NCI-H446 treated with DMSO at 0.1 percent for 48 hours (cell line): ENCODE measurements at regions not wholly inside any gene's neighbourhood (a gene's known extent, or its start where the extent isn't known, plus 50 kb on each side); places are given as distances from the start of the nearest gene placed in this dataset.
"Not testable (repeated sequence)": the region's sequence is repeated elsewhere in the genome, so short reads cannot be mapped to it uniquely, and the experiment has no call there.

Experiments
- DNase-seq: peaks from one replicate; lab custom pipeline; 2025; lab: John Stamatoyannopoulos, UW

DNA sequence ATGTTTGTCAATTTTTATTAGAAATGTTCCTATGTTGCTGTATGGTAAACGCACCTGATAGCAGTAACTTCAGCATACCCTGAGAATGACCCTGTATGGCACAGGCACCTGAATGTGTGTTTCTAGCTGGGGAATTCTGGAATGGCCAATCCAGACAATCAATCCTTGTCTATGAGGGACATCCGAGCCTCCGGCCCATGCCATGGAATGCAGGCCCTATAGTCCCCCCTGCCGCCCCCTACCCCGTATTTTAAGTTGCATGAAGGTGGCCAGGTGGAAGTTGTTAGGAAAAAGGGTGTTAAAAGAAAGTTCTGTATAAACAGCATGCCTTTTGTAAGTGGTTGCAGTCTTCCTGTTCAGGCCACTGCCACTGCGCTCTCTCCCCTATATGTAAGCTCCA, 595.9 kb downstream of the DSC3 start:
- DNase-seq: no peak

DNA sequence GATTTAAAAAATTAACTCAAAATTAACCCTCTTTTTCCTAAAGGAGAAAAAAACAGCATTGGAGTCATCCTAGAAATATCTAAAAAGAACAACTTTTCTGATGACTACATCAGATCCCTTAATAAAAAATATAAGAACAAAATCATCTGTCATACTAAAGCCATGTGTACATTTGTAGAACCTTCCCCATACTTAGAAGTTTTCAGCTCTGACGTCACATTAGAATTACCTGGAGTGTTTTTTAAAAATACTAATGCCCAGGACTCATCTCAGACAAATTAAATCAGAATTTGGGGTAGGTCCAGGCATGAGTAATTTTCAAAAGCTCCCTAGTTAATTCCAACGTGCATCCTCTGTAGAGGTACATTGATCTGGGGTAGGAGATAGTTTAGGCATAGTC, 598.0 kb downstream of the DSC3 start:
- no peak for DNase-seq

DNA sequence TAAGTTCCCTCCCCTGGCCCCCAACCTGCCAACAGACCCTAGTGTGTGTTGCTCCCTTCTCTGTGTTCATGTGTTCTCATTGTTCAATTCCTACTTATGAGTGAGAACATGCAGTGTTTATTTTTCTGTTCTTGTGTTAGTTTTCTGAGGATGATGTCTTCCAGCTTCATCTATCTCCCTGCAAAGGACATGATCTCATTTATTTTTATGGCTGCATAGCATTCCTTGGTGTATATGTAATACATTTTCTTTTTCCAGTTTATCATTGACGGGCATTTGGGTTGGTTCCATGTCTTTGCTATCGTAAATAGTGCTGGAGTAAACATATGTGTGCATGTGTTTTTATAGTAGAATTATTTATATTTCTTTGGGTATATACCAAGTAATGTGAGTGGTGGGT, 602.2 kb downstream of the DSC3 start:
- DNase-seq: no peak

DNA sequence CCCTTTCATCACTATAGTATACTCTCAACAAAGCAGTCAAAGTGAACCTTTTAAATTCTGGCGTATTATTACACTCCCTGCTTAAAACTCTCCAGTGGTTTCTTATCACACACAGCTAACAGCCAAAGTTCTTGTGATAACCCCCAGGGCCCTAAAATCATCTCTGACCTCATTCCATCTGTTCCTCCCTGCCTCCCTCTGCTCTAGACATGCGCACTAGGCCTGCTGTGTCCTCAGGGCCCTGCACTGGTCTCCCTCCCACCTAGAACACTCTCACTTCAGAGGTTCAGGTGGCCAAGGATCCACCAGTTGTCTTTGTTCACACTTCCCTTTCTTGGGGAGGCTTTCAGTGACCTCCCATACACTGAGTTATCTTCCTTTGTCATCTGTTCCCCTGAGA, 603.4 kb downstream of the DSC3 start:
- DNase-seq: no peak

DNA sequence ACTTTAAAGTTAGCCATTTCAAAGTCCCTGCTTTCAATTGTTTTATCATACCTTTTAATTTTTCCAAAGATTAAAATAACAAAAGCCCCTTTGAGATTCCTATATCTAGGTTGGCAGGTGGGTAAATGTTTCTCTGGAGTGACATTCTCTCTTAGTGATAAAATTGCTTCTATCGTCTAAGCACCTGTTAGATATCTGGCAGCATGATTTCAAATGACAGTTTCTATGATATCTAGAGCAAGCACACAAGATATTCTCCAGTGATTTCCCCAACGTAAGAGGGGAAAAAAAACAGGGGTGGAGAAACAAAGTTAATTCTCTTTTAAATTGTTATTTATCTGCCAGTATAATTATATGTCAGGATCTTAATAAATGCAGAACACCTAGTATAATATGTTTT, 610.2 kb downstream of the DSC3 start:
- no peak for DNase-seq

DNA sequence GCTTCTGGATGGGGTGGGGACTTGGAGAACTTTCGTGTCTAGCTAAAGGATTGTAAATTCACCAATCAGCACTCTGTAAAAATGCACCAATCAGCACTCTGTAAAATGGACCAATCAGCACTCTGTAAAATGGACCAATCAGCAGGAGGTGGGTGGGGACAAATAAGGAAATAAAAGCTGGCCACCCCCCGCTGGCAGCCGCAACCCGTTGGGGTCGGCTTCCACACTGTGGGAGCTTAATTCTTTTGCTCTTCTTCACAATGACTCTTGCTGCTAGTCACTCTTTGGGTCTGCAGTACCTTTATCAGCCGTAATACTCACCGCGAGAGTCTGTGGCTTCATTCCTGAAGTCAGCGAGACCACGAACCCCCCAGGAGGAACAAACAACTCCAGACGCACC, 623.1 kb downstream of the DSC3 start:
- DNase-seq: not testable (repeated sequence)

DNA sequence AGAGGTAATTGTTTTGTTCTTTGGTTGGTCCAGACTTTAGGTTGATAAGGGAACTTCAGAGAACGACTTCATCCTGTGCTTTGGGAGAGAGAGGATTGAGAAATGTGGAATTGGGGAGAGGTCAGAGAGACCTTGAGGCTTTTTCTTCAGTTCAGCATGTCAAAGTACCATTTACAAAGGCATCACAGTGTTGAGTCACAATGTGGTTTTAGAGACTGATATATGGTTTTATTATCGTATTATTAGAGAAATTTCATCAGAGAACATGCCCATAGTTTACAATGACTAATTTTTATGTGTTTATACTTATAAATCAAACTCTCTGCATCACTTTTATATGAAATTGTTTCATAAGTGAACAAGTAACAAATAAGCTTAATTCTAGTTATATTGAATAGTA, 626.6 kb downstream of the DSC3 start:
- DNase-seq: no peak

DNA sequence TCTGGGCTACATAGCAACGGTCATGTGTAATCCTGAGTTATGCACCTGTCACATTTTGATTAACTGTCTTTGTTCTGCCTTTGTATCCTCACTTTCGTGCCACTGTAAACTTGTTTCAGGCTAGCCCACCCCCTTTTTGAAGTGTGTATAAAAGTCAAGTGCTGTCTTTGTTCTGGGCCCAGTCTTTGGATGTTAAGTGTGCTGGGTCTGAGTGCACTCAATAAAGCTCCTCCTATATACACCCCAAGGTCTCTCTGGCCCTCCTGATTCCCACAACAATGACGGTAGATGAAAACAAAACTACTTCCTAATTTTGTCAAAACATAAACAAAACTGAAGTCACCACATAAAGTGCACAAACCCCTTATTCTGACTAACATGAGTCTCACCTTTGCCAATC, 633.4 kb downstream of the DSC3 start:
- no peak for DNase-seq

DNA sequence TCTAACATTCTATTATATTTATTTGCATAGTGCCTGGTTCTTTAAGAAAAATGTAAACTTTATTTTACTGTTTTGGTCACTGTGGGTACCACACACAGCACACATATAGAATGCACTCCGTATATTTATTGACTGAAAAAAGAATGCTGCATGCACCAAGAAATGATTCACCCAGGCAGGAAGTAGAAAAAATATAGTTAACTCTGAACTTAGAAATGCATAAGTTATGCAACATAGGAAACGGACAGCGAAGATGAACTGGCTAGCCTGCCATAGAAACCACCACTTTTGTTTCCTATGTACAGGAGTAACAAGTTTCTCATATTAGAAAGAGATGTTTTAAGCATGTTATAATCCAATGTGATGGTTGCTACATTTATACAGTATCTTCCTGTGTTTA, 635.8 kb downstream of the DSC3 start:
- DNase-seq: no peak

DNA sequence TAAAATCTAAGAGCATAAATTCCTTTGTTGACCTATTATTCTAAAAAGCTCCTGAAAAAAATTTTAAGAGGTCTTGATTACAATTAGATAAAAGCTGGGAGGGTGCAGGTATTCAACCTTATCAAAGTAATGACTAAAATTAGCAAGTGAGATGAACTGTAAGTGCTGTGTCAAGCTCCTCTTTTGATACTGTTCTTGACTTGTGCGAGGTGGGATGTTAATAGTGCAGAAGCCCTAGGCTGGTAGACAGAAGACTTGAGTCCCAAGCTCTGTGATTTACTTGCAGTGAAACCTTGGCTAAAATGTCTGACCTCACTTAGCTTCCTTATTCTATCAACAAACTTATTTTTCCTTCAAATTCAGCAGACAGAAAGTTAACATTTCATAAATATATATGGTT, 637.5 kb downstream of the DSC3 start:
- no peak for DNase-seq

DNA sequence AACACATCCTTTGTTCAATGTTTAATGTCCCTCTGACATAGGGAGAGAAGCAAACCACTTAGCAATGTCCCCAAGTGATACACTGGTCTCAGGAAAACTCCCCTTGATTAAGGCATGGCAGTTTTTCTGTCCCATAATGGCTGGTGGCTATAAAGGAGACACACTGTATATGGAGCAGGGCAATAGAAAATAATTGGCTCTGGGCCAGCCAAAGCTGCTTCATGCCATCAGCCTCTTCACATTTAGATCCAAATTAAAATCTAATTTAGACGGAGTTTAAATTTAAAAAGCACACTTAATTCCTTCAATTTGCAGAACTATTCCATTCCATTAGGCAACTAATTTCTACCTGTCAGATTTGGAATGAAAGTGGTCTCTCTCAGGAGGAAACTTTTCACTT, 638.1 kb downstream of the DSC3 start:
- DNase-seq: no peak

DNA sequence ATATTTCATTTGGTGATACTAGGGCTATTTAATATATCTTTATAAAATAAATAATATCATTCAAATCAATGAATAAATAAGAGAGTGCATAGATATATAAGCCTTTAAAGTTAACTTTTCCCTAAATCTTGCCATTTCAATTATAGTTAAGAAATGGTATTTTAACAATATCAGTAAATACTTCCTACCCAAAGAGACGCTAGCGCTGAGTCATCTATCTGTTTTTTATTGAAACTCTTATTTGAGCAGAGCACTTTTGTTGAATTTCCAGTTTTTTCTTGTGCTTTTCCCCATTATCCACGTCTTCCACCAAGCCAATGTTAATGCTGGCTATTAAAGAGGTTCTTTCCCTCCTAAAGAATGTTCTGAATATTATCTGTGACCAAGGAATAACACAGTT, 639.3 kb downstream of the DSC3 start:
- DNase-seq: no peak

DNA sequence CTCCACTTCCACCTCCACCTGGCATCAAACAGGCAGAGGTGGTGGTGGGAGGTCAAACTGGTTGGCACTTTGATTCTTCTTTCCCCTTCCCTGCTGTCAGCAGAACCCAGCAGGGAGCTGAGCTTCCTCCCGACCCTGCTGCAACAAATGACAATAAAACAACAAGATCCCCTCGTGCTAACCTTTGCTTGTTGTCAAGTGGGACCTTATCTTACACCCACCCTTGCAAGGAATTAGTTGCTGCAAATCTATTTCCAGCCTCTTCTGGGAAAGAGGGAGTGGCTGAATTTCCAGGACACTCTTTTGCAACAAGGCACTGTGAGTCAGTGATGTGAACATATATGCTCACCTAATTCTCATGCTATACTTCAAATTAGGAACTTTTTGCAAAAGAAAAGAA, 655.1 kb downstream of the DSC3 start:
- no peak for DNase-seq

DNA sequence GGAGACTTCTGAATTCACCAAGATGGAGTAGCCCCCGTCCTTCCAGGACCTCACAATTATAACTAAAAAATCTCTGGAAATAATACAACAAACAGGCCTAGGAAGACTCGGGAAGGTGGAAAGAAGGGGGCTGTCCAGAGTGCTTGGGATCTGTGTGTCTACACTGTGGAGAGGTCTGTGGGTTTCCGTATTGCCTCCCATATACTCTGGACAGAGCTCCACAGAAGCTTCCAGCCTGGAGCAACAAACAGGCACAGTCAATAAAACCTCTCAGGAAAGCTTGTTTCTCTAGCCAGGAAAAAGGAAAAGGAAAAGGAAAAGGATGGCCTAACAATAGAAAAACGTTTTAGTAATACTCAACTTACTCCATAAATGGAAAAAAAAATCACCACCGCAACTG, 655.9 kb downstream of the DSC3 start:
- no peak for DNase-seq

DNA sequence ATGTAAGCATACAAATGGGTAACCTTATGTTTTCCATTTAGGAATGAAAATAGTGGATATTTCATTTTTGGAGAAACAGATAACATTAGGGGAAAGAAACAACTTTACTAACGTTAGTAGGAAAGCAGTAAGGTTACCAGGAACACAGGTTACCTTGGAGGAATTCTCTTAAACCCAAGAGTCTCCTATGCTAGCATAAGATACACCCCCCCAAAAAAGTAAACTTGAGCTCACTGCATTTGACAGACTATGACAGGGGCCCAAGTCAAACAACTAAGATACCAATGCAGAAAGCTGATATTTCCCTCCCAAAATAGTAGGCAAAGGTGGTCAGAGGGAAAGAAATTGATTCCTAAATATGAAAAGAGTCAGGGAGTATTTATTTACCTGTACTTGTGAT, 656.9 kb downstream of the DSC3 start:
- DNase-seq: no peak

DNA sequence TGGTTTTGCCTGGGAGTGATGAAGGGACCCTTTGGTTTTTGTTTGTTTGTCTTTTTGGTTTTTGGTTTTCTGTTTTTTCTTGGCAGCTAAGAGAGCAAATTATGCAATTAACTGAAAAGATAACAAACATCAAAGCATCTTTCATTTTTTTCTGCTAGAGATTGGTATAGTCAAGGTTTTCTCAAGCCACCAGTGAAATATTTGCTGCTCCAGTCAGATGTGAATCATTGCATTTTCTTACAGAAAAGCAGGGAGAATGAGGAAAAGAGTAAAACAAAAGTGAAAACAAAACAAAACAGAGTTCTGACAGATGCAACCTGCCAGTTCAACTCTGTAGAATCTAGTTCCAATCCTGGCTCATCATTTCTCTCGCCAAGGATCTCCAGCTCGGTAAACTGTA, 660.7 kb downstream of the DSC3 start:
- DNase-seq: no peak

DNA sequence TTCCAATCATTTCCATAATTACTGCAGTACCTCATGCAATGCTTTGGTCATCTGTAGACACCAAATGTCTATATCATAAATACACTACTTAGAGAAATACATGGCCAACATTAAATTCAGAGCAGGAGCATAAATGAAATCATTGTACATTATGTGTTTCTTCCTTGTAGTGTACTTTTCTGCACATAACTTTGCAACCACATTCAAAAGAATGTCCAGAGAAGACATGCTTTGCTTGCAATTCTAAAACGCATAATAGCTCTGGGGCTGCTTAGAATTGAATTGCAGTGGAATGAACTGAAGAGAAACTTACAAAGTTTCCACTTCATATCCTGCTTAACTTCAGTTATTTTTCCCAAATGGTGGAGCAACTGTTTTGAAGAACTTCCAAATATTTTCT, 664.4 kb downstream of the DSC3 start:
- no peak for DNase-seq

DNA sequence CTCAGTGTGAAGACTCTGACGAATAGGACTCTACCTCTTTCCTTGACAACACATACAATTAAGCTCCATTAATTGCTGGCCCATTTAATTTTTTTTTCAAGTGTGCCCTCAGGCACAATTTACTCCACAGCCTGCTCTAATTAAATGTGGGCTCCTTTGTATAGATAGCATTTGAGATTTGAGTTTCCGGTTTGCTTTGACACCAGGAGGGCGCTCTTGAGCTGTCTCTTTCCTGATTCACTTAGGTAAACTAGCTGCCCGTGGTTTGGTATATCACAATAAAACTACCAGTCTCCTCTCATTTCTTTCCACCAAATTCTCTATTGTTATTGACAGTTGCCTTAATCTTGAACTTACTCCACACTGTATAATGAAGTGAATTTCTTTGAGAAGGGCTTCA, 666.0 kb downstream of the DSC3 start:
- no peak for DNase-seq

DNA sequence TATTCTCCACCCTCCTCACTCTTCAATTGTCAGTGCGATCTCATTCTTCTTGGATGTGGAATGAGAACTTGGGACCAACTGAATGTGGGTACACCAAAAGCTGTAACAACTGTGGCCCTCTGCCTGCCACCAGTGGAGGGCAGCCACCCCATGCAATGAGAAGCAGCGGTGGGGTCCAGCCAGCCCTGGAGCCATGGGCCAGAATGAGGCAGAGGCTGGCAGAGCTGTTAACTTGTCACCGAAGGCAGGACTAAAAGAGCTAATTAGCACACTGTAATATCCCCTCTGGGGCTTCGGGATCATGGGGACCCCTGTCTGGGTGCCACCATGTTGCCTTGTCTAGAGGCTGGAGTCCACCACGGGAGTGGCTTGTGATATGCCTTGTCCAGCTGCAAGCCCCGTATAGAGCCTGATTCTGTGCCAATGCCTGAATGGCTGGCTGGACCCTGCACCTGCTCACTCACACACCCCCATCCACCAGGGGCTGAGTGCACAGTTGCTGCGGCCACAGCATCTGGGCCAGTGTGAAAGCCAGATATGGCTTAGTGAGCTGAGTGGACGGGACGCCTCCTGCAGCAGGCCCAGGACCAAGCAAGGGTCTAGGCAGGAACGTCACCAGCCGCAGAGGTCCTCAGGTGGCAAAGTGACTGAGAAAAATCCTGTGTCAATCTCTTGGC, 680.5 kb downstream of the DSC3 start:
- DNase-seq: no peak

DNA sequence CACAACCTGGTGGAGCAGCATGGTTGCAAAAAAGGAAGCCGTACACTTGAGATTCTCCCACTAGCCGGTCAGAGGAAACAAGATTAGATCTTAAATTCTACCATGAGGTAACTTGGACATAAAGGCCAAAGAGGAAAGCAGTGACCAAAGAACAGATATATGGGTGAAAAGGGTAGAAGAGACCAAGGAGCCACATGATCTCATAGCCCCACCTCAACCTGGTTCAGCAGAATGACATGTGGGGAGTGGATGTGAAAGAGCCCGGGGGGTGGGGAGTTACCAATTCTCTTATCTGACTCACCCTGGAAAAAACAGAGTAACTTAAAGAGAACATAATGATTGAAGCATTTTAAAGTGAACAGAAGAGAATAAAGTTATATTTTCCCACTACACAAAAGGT, 683.0 kb downstream of the DSC3 start:
- no peak for DNase-seq

DNA sequence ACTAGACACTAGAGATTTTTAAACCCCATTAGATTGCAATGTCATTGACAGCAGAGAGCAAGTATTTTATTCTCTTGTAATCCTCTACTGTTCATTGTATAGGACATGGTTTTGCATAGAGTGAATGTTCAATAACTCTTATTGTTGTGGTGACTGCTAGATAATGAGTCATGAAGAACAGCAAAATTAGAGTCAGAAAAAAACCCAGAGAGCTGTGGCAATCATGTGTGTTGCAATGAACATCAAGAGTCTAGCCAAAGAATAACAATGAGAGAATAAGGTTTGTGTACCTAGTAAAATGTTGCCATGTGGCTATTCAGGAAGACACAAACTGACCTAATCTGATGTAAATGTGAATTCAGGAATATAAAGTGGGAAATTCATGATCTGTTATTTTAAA, 684.0 kb downstream of the DSC3 start:
- no peak for DNase-seq

DNA sequence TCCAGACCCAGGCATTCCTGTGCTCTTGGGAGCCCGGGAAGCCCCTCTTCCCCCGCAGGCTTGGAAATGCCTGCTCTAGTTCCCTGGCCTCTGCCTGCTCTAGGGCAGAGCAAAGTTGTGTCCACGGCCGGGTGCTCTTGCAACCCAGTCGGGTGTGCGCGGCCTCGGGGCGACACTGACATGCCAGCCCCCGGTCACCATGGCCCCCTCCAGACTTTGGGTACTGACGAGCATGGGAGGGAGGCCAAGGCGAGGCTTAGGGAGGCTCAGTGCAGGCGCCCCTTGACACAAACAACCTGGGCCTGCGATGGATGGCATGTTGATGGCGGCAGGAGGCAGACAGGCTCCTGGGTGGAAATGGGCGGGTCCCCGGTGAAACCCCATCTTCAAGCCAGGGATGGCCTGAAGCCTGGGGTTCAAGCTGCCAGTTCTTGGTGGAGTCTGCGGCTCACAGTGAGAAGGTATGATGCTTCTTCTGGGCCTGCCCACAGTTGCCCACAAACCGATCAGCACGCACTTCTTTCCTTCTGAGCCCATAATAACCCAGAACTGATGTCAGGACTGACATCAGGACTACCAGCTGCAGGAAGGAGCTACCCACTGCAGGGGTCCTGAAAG, 689.9 kb downstream of the DSC3 start:
- no peak for DNase-seq

DNA sequence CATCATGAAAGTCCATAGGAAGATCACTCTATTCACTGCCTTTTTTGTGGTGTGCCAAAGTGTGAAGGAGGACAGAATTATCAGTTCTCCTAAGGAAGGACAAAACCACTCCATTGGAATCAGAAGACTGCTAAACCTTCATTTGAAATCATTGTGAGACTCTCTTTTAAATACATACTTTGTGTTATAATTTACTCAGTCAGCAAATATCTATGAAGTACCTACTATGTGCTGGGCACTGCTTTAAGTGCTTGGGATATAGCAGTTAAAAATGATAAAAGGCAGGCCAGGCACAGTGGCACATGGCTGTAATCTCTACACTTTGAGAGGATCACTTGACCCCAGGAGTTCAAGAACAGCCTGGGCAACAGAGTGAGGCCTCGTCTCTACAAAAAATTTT, 692.3 kb downstream of the DSC3 start:
- no peak for DNase-seq

DNA sequence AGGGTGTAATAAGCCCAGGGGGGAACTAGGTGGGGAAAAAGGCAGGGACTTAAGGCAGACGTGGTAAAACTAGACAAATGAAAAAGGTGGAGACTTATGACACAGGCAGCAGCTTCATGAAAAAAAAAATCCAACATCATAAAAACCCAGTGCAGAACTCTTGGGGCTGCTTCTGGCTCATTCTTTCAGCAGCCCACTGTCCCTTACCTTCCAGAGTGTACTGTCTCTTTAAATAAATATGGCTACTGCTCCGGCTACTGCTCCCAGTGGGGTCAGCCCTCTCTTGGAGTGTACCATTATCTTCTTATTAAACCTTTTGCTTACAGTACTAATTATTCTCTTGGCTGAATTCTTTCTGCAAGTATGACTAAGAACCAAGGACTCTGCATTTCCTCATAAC, 699.5 kb downstream of the DSC3 start:
- DNase-seq: no peak
